ENCODE measurements at regions not wholly inside any gene's neighbourhood (a gene's known extent, or its start where the extent isn't known, plus 50 kb on each side); places are given as distances from the start of the nearest gene placed in this dataset.

- ChIA-PET CTCF (no interaction called here), POLR2A (no interaction called here)
Measured at GRCh38 chr2:125041846-125042245, 1016.8 kb downstream of the CNTNAP5 start.

GRCh38 chr2:125042727-125043126, 1017.6 kb downstream of the CNTNAP5 start:
- ChIA-PET CTCF (no interaction called here), POLR2A (no interaction called here)

GRCh38 chr2:125070726-125071505, 1045.8 kb downstream of the CNTNAP5 start:
- ChIA-PET CTCF (no interaction called here), POLR2A (no interaction called here)

- ChIA-PET CTCF (no interaction called here), POLR2A (no interaction called here)
Measured at GRCh38 chr2:125073440-125073839, 1048.4 kb downstream of the CNTNAP5 start.

GRCh38 chr2:125085904-125086303, 1060.8 kb downstream of the CNTNAP5 start:
- POLR2A ChIA-PET = no interaction called here
- CTCF ChIA-PET = no interaction called here

- ChIA-PET POLR2A (no interaction called here), CTCF (no interaction called here)
Measured at GRCh38 chr2:125086313-125087184, 1061.5 kb downstream of the CNTNAP5 start.

GRCh38 chr2:125092276-125093009, 1067.4 kb downstream of the CNTNAP5 start:
- CTCF ChIA-PET = no interaction called here
- POLR2A ChIA-PET = no interaction called here

GRCh38 chr2:125095826-125096225, 1070.7 kb downstream of the CNTNAP5 start:
- ChIA-PET CTCF (no interaction called here), POLR2A (no interaction called here)

GRCh38 chr2:125106710-125107109, 1081.6 kb downstream of the CNTNAP5 start:
- CTCF ChIA-PET = no interaction called here
- POLR2A ChIA-PET = no interaction called here

- ChIA-PET CTCF (no interaction called here), POLR2A (no interaction called here)
Measured at GRCh38 chr2:125107446-125107845, 1082.4 kb downstream of the CNTNAP5 start.

- ChIA-PET CTCF (no interaction called here), POLR2A (no interaction called here)
Measured at GRCh38 chr2:125108251-125108650, 1083.2 kb downstream of the CNTNAP5 start.

GRCh38 chr2:125125902-125126301, 1100.8 kb downstream of the CNTNAP5 start:
- ChIA-PET CTCF (no interaction called here), POLR2A (no interaction called here)

- ChIA-PET POLR2A (no interaction called here), CTCF (no interaction called here)
Measured at GRCh38 chr2:125160947-125161346, 1135.9 kb downstream of the CNTNAP5 start.

- ChIA-PET POLR2A (no interaction called here), CTCF (no interaction called here)
Measured at GRCh38 chr2:125167152-125167551, 1142.1 kb downstream of the CNTNAP5 start.

- CTCF ChIA-PET = no interaction called here
- POLR2A ChIA-PET = no interaction called here
Measured at GRCh38 chr2:125167820-125168219, 1142.7 kb downstream of the CNTNAP5 start.

- CTCF ChIA-PET = no interaction called here
- POLR2A ChIA-PET = no interaction called here
Measured at GRCh38 chr2:125168442-125168841, 1143.4 kb downstream of the CNTNAP5 start.

- POLR2A ChIA-PET = no interaction called here
- CTCF ChIA-PET = no interaction called here
Measured at GRCh38 chr2:125169022-125169763, 1144.1 kb downstream of the CNTNAP5 start.

GRCh38 chr2:125169764-125170146, 1144.7 kb downstream of the CNTNAP5 start:
- CTCF ChIA-PET = no interaction called here
- POLR2A ChIA-PET = no interaction called here

GRCh38 chr2:125172181-125172580, 1147.1 kb downstream of the CNTNAP5 start:
- ChIA-PET POLR2A (no interaction called here), CTCF (no interaction called here)

GRCh38 chr2:125175415-125175814, 1150.3 kb downstream of the CNTNAP5 start:
- ChIA-PET CTCF (no interaction called here), POLR2A (no interaction called here)
